H9 (cell line): ENCODE measurements at regions not wholly inside any gene's neighbourhood (a gene's known extent, or its start where the extent isn't known, plus 50 kb on each side); places are given as distances from the start of the nearest gene placed in this dataset.

Experiments used
- DNase-seq: peaks from one replicate; pipeline ENCODE4 v3.0.0-alpha.2; 2017
- H2AFZ ChIP-seq: one replicate; pipeline ENCODE4 v1.6.1; 2013; ENCODE audit warnings: mild to moderate bottlenecking, low read length, control low read depth, moderate library complexity
- H2AK5ac ChIP-seq: 2 replicates; pipeline ENCODE4 v1.6.1; 2013; ENCODE audit warnings: low read length, control low read depth, mixed read lengths; ENCODE audit not compliant: insufficient read length
- H2BK120ac ChIP-seq: one replicate; pipeline ENCODE4 v1.6.1; 2013; ENCODE audit warnings: low read depth, mild to moderate bottlenecking, low read length, control low read depth, inconsistent platforms; ENCODE audit not compliant: poor library complexity, severe bottlenecking
- H2BK12ac ChIP-seq: 2 replicates; pipeline ENCODE4 v1.6.1; 2013; ENCODE audit warnings: low read length, control low read depth, mixed read lengths, low read depth; ENCODE audit not compliant: insufficient read length
- H2BK15ac ChIP-seq: 2 replicates; pipeline ENCODE4 v1.6.1; 2013; ENCODE audit warnings: low read depth, low read length, control low read depth
- H2BK20ac ChIP-seq: one replicate; pipeline ENCODE4 v1.6.1; 2013; ENCODE audit warnings: low read depth, mild to moderate bottlenecking, low read length, control low read depth, inconsistent platforms; ENCODE audit not compliant: poor library complexity, severe bottlenecking
- H2BK5ac ChIP-seq: 2 replicates; pipeline ENCODE4 v1.6.1; 2013; ENCODE audit warnings: low read length, control low read depth, mixed read lengths; ENCODE audit not compliant: insufficient read length
- H3K14ac ChIP-seq: 2 replicates; pipeline ENCODE4 v1.6.1; 2013; ENCODE audit warnings: low read length, control low read depth; ENCODE audit not compliant: insufficient read depth
- H3K18ac ChIP-seq: 2 replicates; pipeline ENCODE4 v1.6.1; 2013; ENCODE audit warnings: low read depth, mild to moderate bottlenecking, mixed read lengths, low read length, control low read depth; ENCODE audit not compliant: insufficient read length
- H3K23ac ChIP-seq: 2 replicates; pipeline ENCODE4 v1.6.1; 2013; ENCODE audit warnings: low read length, control low read depth, mixed read lengths, low read depth; ENCODE audit not compliant: insufficient read length
- H3K23me2 ChIP-seq: 2 replicates; pipeline ENCODE4 v1.6.1; 2013; ENCODE audit warnings: low read depth, mild to moderate bottlenecking, mixed read lengths, low read length, control low read depth; ENCODE audit not compliant: insufficient read length, poor library complexity, severe bottlenecking
- H3K27ac ChIP-seq: 2 replicates; pipeline ENCODE4 v1.5.1; 2013; ENCODE audit warnings: low read length, control low read depth, mixed read lengths, low read depth; ENCODE audit not compliant: insufficient read length
- H3K27me3 ChIP-seq: 2 replicates; pipeline ENCODE4 v1.6.1; 2013; ENCODE audit warnings: low read length, control low read depth, inconsistent platforms; ENCODE audit not compliant: insufficient read depth
- H3K4ac ChIP-seq: 2 replicates; pipeline ENCODE4 v1.6.1; 2013; ENCODE audit warnings: low read depth, mild to moderate bottlenecking, control low read depth, inconsistent platforms, low read length, moderate library complexity
- H3K4me1 ChIP-seq: 2 replicates; pipeline ENCODE4 v1.6.1; 2013; ENCODE audit warnings: low read length, control low read depth, inconsistent platforms; ENCODE audit not compliant: insufficient read depth
- H3K4me2 ChIP-seq: 2 replicates; pipeline ENCODE4 v1.6.1; 2013; ENCODE audit warnings: low read length, control low read depth, mixed read lengths; ENCODE audit not compliant: insufficient read length, insufficient read depth
- H3K56ac ChIP-seq: 2 replicates; pipeline ENCODE4 v1.6.1; 2013; ENCODE audit warnings: low read depth, mild to moderate bottlenecking, mixed read lengths, low read length, control low read depth; ENCODE audit not compliant: insufficient read length
- H3K79me1 ChIP-seq: 2 replicates; pipeline ENCODE4 v1.6.1; 2013; ENCODE audit warnings: low read depth, mild to moderate bottlenecking, moderate library complexity, low read length, control low read depth, inconsistent platforms; ENCODE audit not compliant: insufficient read depth, poor library complexity, severe bottlenecking
- H3K79me2 ChIP-seq: 2 replicates; pipeline ENCODE4 v1.6.1; 2013; ENCODE audit warnings: low read length, control low read depth, inconsistent platforms; ENCODE audit not compliant: insufficient read depth
- H3K9ac ChIP-seq: 2 replicates; pipeline ENCODE4 v1.6.1; 2013; ENCODE audit warnings: low read length, control low read depth, mixed read lengths; ENCODE audit not compliant: insufficient read length; ENCODE audit errors: extremely low read depth
- H3K9me3 ChIP-seq: one replicate; pipeline ENCODE4 v1.6.1; 2013; ENCODE audit warnings: low read depth, low read length, inconsistent platforms; ENCODE audit not compliant: control insufficient read depth
- H3T11ph ChIP-seq: one replicate; pipeline ENCODE4 v1.6.1; 2013; ENCODE audit warnings: mild to moderate bottlenecking, low read length, control low read depth, inconsistent platforms
- H4K20me1 ChIP-seq: one replicate; pipeline ENCODE4 v1.6.1; 2013; ENCODE audit not compliant: control insufficient read depth, insufficient read length, insufficient read depth
- H4K5ac ChIP-seq: 2 replicates; pipeline ENCODE4 v1.6.1; 2013; ENCODE audit warnings: low read depth, mild to moderate bottlenecking, mixed read lengths, low read length, control low read depth; ENCODE audit not compliant: insufficient read length
- H4K8ac ChIP-seq: replicated peaks from 2 replicates; pipeline ENCODE4 v1.6.1; 2013; ENCODE audit warnings: low read length, control low read depth, mixed read lengths, low read depth; ENCODE audit not compliant: insufficient read length
- H4K91ac ChIP-seq: 2 replicates; pipeline ENCODE4 v1.6.1; 2013; ENCODE audit warnings: low read depth, mild to moderate bottlenecking, moderate library complexity, mixed read lengths, low read length, control low read depth; ENCODE audit not compliant: insufficient read length
- H3K27ac Mint-ChIP-seq, 3 experiments: 2 replicates in 2 of 3; 3 replicates in 1 of 3; pipeline ENCODE4 v1.8.0; 2020 to 2021; ENCODE audit warnings: mixed read lengths in 3 of 3, mild to moderate bottlenecking in 1 of 3, moderate library complexity in 1 of 3
- H3K27me3 Mint-ChIP-seq: 2 replicates; pipeline ENCODE4 v1.8.0; 2021; ENCODE audit warnings: low read depth, mild to moderate bottlenecking, moderate library complexity, mixed read lengths
- H3K36me3 Mint-ChIP-seq, 3 experiments: 2 replicates in 2 of 3; 3 replicates in 1 of 3; pipeline ENCODE4 v1.8.0; 2020 to 2021; ENCODE audit warnings: low read depth in 3 of 3, mixed read lengths in 3 of 3; ENCODE audit not compliant: insufficient read depth in 1 of 3
- H3K4me1 Mint-ChIP-seq, 2 experiments: 2 replicates each; pipeline ENCODE4 v1.8.0; 2020; ENCODE audit warnings: mixed read lengths in 2 of 2
- H3K4me3 Mint-ChIP-seq, 2 experiments: 2 replicates in 1 of 2; 3 replicates in 1 of 2; pipeline ENCODE4 v1.8.0; 2020 to 2021; ENCODE audit warnings: mild to moderate bottlenecking in 2 of 2, mixed read lengths in 2 of 2, moderate library complexity in 1 of 2
- H3K9me3 Mint-ChIP-seq, 2 experiments: 2 replicates in 1 of 2; 3 replicates in 1 of 2; pipeline ENCODE4 v1.8.0; 2020; ENCODE audit warnings: mild to moderate bottlenecking in 2 of 2, mixed read lengths in 2 of 2, moderate library complexity in 1 of 2
- CTCF ChIP-seq: fragments of 200-600 bp; sonication (generic); conservative IDR thresholded peaks from 3 replicates; pipeline ENCODE4 v1.8.0; 2021; ENCODE audit warnings: antibody characterized with exemption, mild to moderate bottlenecking
- WGBS: extraction: QIAGEN DNeasy Blood & Tissue Kit; methylation state at CpG from one replicate; pipeline ENCODE4 v1.1.7; 2013; ENCODE audit warnings: missing lambda C conversion rate, low lambda C conversion rate, mixed read lengths; ENCODE audit not compliant: insufficient read length; ENCODE audit errors: extremely low coverage; 5-methylcytosine and 5-hydroxymethylcytosine counted together

- Histone ChIP-seq H3K56ac (no peak overlapping the region), H4K5ac (no peak overlapping the region), H3T11ph (no peak overlapping the region), H4K8ac (no peak overlapping the region), H2BK12ac (no peak overlapping the region), H3K9ac (no peak overlapping the region), H4K20me1 (no peaks in the 10 kb centered on the region), H3K4me2 (no peak overlapping the region), H3K9me3 (no peaks in the 10 kb centered on the region), H3K27ac (no peak overlapping the region), H3K23me2 (no peaks in the 10 kb centered on the region), H3K4me1 (peaks cover 5% of the 10 kb centered on the region; the same call in 1 of the 2 replicates), H2AFZ (no peak overlapping the region), H2BK15ac (no peak overlapping the region), H2BK20ac (no peak overlapping the region), H3K14ac (no peak overlapping the region), H4K91ac (no peak overlapping the region), H2BK5ac (no peak overlapping the region), H3K4ac (no peak overlapping the region), H3K18ac (no peak overlapping the region), H2BK120ac (no peak overlapping the region), H3K27me3 (no peaks in the 10 kb centered on the region), H3K79me2 (no peaks in the 10 kb centered on the region), H3K23ac (no peak overlapping the region), H3K79me1 (no peaks in the 10 kb centered on the region), H2AK5ac (no peak overlapping the region)
- no peak overlapping the region for H3K4me3 Mint-ChIP-seq
- no peak for TF ChIP-seq CTCF
- DNase-seq: no peak
- peaks cover 10 to 14% of the 10 kb centered on the region in 2 experiments for H3K4me1 Mint-ChIP-seq
- H3K27ac Mint-ChIP-seq: no peak overlapping the region
- H3K27me3 Mint-ChIP-seq: peaks cover 16% of the 10 kb centered on the region
- peaks cover 0 to 7% of the 10 kb centered on the region in 2 experiments; a peak in 3 of 5 replicates for H3K9me3 Mint-ChIP-seq
- no CpG with 5 or more reads among the region's 1 CpG for WGBS
- H3K36me3 Mint-ChIP-seq: no peaks in the 10 kb centered on the region; a peak in 2 of 7 replicates
These were observed 154.3 kb upstream of the ZNF618 start for GRCh38 chr9:113721856-113722255.
